ENCODE measurements at regions not wholly inside any gene's neighbourhood (a gene's known extent, or its start where the extent isn't known, plus 50 kb on each side); places are given as distances from the start of the nearest gene placed in this dataset.

DNA sequence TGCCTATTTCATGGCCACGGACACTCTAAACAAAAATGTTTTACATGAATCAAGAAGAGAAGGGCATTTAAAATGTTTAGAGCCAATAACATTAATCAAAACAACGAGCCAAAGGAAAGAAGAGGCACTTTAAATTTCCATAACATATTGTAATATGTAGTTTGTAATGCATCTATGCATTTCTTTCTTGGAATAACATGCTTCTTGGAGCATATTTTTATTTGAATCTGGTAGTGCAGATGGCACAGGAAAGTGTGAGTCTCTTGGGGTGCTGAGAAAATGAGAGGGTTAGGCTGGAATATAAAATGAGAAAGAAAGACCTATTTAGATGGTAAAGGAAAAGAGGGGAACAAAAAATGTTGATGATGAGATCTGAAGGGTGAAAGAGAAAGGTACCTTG is 305.4 kb downstream of the BTBD3 start:
- intact Hi-C loops (cut with DNase I; ENCODE audit: low total_unique reads), result no loop called here
- no peak for DNase-seq (ENCODE audit: low spot score in 2 of 2)
- TF ChIP-seq POLR2A (IDR thresholded peaks at IDR 0.05), result no peak
- TF ChIP-seq, protein P1, sequence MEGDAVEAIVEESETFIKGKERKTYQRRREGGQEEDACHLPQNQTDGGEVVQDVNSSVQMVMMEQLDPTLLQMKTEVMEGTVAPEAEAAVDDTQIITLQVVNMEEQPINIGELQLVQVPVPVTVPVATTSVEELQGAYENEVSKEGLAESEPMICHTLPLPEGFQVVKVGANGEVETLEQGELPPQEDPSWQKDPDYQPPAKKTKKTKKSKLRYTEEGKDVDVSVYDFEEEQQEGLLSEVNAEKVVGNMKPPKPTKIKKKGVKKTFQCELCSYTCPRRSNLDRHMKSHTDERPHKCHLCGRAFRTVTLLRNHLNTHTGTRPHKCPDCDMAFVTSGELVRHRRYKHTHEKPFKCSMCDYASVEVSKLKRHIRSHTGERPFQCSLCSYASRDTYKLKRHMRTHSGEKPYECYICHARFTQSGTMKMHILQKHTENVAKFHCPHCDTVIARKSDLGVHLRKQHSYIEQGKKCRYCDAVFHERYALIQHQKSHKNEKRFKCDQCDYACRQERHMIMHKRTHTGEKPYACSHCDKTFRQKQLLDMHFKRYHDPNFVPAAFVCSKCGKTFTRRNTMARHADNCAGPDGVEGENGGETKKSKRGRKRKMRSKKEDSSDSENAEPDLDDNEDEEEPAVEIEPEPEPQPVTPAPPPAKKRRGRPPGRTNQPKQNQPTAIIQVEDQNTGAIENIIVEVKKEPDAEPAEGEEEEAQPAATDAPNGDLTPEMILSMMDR (IDR thresholded peaks at IDR 0.05), result no peak
- WGBS, 2 donors, result 75 to 90% methylated on average over 2 of the region's 2 CpGs
- H3K4me3 ChIP-seq (ENCODE audit: low read depth, poor library complexity, severe bottlenecking), result no peak overlapping the region

GRCh38 chr20:12225898-12226297 is 308.2 kb downstream of the BTBD3 start:
- no peak for DNase-seq (ENCODE audit: low spot score in 2 of 2)
- intact Hi-C loops (cut with DNase I; ENCODE audit: low total_unique reads), result no loop called here
- TF ChIP-seq, protein P1 (IDR thresholded peaks at IDR 0.05), result no peak
- no peak for TF ChIP-seq POLR2A (IDR thresholded peaks at IDR 0.05)
- H3K4me3 ChIP-seq (ENCODE audit: low read depth, poor library complexity, severe bottlenecking), result no peak overlapping the region
- 55 to 62% methylated on average over 1 of the region's 1 CpG for WGBS, 2 donors

- TF ChIP-seq POLR2A (IDR thresholded peaks at IDR 0.05), result no peak
- TF ChIP-seq, protein P1 (IDR thresholded peaks at IDR 0.05), result no peak
- intact Hi-C loops (cut with DNase I; ENCODE audit: low total_unique reads), result no loop called here
- no peak overlapping the region for H3K4me3 ChIP-seq (ENCODE audit: low read depth, poor library complexity, severe bottlenecking)
- DNase-seq (ENCODE audit: low spot score in 2 of 2), result no peak
Measured at GRCh38 chr20:12229891-12230290, 312.2 kb downstream of the BTBD3 start.

DNA sequence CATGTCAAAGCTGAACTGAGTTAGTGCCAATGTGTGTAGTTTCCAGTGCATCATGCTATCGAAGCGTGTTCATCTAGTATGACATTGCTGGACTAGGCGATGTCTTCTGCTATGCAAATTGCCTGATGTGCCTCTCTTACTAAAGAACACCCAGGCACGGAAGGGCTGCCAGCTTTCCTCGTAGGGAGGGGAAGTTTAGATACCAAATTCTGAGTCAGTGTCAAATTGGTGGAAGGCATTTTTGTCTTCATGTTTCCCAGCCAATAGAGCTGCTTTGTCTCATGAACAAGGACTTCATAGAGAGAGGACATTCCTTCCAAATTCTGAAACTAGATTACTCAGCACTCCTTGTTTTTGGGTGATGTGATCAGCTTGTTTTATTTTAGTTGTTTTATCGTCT is 320.1 kb downstream of the BTBD3 start:
- DNase-seq (ENCODE audit: low spot score in 2 of 2), result no peak

GRCh38 chr20:12241065-12241464 is 323.4 kb downstream of the BTBD3 start:
- DNase-seq (ENCODE audit: low spot score in 2 of 2), result no peak
- H3K4me3 ChIP-seq (ENCODE audit: low read depth, poor library complexity, severe bottlenecking), result no peak overlapping the region
- intact Hi-C loops (cut with DNase I; ENCODE audit: low total_unique reads), result no loop called here
- WGBS, 2 donors, result 54 to 57% methylated on average over 3 of the region's 3 CpGs
- TF ChIP-seq, protein P1 (IDR thresholded peaks at IDR 0.05), result no peak
- no peak for TF ChIP-seq POLR2A (IDR thresholded peaks at IDR 0.05)

More for the DNA sequence above, 320.1 kb downstream of the BTBD3 start:
- H3K4me3 ChIP-seq (ENCODE audit: low read depth, poor library complexity, severe bottlenecking), result no peak overlapping the region
- 27 to 30% methylated on average over 6 of the region's 6 CpGs for WGBS, 2 donors
- intact Hi-C loops (cut with DNase I; ENCODE audit: low total_unique reads), result no loop called here
- TF ChIP-seq POLR2A (IDR thresholded peaks at IDR 0.05), result no peak
- TF ChIP-seq, protein P1 (IDR thresholded peaks at IDR 0.05), result no peak

- no peak overlapping the region for H3K4me3 ChIP-seq (ENCODE audit: low read depth, poor library complexity, severe bottlenecking)
- intact Hi-C loops (cut with DNase I; ENCODE audit: low total_unique reads), result no loop called here
- 83 to 87% methylated on average over 5 of the region's 5 CpGs for WGBS, 2 donors
- TF ChIP-seq, protein P1 (IDR thresholded peaks at IDR 0.05), result no peak
- no peak for TF ChIP-seq POLR2A (IDR thresholded peaks at IDR 0.05)
- no peak for DNase-seq (ENCODE audit: low spot score in 2 of 2)
Measured at GRCh38 chr20:12243327-12243726, 325.6 kb downstream of the BTBD3 start.

Measured in lower leg skin (tissue), 4 donors.